ENCODE measurements at regions not wholly inside any gene's neighbourhood (a gene's known extent, or its start where the extent isn't known, plus 50 kb on each side); places are given as distances from the start of the nearest gene placed in this dataset.

- TF ChIP-seq CTCF (IDR thresholded peaks at IDR 0.05; ENCODE audit: extremely low read depth in 1 of 2, insufficient read depth in 1 of 2, low read depth in 1 of 2, low read length in 2 of 2) (no peak), JUN (IDR thresholded peaks at IDR 0.05; ENCODE audit: borderline replicate concordance, insufficient read depth, insufficient read length, low read depth) (no peak), POLR2AphosphoS5 (IDR thresholded peaks at IDR 0.05; ENCODE audit: insufficient read depth, low read depth, low read length) (no peak), GATA2 (IDR thresholded peaks at IDR 0.05; ENCODE audit: insufficient read depth, insufficient read length, low read depth, low read length) (no peak), EZH2 (IDR thresholded peaks at IDR 0.05; ENCODE audit: borderline replicate concordance, low read depth, low read length, severe bottlenecking) (no peak), MYC (IDR thresholded peaks at IDR 0.05; ENCODE audit: low read depth, low read length) (no peak), MAX (IDR thresholded peaks at IDR 0.05; ENCODE audit: insufficient read depth, insufficient read length) (no peak)
- Histone ChIP-seq H3K79me2 (ENCODE audit: control insufficient read depth, insufficient read depth, low read length) (no peaks in the 10 kb centered on the region), H3K9me3 (replicated peaks; ENCODE audit: control insufficient read depth, insufficient read depth, low read length) (no peaks in the 10 kb centered on the region), H3K27me3 (ENCODE audit: control insufficient read depth in 2 of 2, insufficient read depth in 2 of 2, low read length in 2 of 2) (no peaks in the 10 kb centered on the region), H3K36me3 (ENCODE audit: control insufficient read depth in 2 of 2, extremely low read depth in 1 of 2, insufficient read depth in 2 of 2, low read length in 2 of 2) (no peaks in the 10 kb centered on the region), H3K4me1 (ENCODE audit: control insufficient read depth, extremely low read depth, insufficient read depth, low read length) (no peaks in the 10 kb centered on the region), H3K4me3 (replicated peaks in 1 of 3; ENCODE audit: insufficient read depth in 1 of 3, low read depth in 1 of 3, low read length in 3 of 3) (no peak overlapping the region), H3K27ac (ENCODE audit: insufficient read depth, low read depth, low read length) (no peak overlapping the region), H3K9me1 (replicated peaks; ENCODE audit: control insufficient read depth, extremely low read depth, insufficient read depth, low read length) (no peaks in the 10 kb centered on the region), H3K4me2 (ENCODE audit: insufficient read depth, low read length) (no peak overlapping the region), H3K9ac (replicated peaks; ENCODE audit: extremely low read depth, insufficient read depth, low read length) (no peak overlapping the region), H4K20me1 (replicated peaks; ENCODE audit: control insufficient read depth, extremely low read depth, insufficient read depth, low read length) (no peaks in the 10 kb centered on the region), H2AFZ (ENCODE audit: low read depth, low read length) (no peak overlapping the region)
- DNase-seq (ENCODE audit: low read depth, low spot score) = no peak
- CTCF ChIA-PET = no interaction called here
- POLR2A ChIA-PET = no interaction called here
- intact Hi-C loops (cut with micrococcal nuclease) (no loop called here), dilution Hi-C loops (cut with MboI; ENCODE audit: extremely low pct_ligation_motif_present, low sequenced_read_pairs) (no loop called here)
- no peak for FAIRE-seq
- no TSS peak for BruUV-seq (replicated peaks)
Measured at GRCh38 chr6:94468830-94469229, 1049.5 kb upstream of the EPHA7 start.
